ACHN (cell line): ENCODE measurements at regions not wholly inside any gene's neighbourhood (a gene's known extent, or its start where the extent isn't known, plus 50 kb on each side); places are given as distances from the start of the nearest gene placed in this dataset.

Source experiments
- DNase-seq: peaks from one replicate; pipeline ENCODE4 v3.0.0-alpha.2; 2015
- in situ Hi-C: cut with HindIII; loops from 2 replicates; pipeline ENCODE4 v1.10.0; 2017; ENCODE audit warnings: low sequenced_read_pairs, low pct_ligation_motif_present, low pct_unique_long_range_greater_than_20kb

- in situ Hi-C loops, result no loop called here
- DNase-seq, result no peak
These were observed 142.0 kb downstream of the RMI1 start for GRCh38 chr9:84122572-84122971.

GRCh38 chr9:84123648-84124406 is 143.2 kb downstream of the RMI1 start:
- no peak for DNase-seq
- in situ Hi-C loops, result no loop called here

DNA sequence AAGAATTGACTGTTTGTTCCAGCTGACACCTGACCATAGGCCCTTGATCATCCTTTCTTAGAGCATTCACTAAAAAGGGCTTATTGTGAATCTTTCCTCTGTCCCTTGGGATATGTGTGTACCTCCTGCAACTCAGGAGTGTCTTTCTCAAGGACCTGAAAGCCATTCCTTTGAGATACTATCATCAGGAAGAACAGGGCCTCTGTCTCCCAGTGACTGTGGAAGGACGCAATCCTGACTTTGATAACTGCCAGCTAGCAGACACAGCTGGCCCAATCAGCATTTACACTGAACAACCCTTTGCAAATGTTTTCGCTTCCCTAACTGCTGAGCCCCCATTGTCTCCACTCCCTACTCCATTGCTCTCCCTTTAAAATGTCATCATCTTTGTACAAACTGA is 144.4 kb downstream of the RMI1 start:
- in situ Hi-C loops, result no loop called here
- DNase-seq, result no peak

- DNase-seq, result no peak
- in situ Hi-C loops, result no loop called here
These were observed 148.9 kb downstream of the RMI1 start for GRCh38 chr9:84129529-84129928.

DNA sequence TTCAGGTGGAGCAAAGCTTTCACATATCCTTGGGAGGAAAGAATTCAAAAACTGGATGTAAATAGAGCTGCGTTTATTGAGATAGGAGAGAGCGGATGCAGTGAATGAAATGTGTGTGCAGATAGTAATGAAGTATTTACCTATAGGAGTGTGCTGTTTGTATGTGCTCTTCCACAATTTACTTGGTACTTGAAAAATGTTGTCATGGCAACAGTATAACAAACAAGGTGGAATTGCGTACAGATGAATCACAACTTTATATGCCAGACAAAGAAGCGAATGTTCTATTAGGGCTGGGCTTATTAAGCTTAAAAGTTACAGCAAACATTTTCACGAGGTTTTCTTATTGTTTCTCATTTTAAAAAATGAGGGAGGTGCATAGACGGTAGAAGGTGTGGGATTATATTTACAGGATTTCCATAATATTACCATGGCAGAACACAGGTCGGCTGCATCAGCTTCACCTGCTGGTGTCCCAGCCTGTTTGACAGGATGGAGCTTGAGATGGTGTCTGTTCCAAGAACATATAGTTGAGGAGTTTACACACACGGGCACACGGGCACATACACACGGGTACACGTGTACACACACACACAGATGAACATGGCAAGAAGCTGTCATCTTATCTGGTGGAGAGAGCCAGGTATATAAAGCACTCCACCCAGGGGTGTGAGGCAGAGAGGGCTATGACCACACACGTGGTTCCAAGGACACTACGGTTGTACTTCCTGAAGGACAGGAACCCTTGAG is 155.7 kb downstream of the RMI1 start:
- peak; percentile 8 for DNase-seq
- in situ Hi-C loops, result no loop called here

- in situ Hi-C loops, result no loop called here
These were observed 157.4 kb downstream of the RMI1 start for GRCh38 chr9:84137968-84138367.

DNA sequence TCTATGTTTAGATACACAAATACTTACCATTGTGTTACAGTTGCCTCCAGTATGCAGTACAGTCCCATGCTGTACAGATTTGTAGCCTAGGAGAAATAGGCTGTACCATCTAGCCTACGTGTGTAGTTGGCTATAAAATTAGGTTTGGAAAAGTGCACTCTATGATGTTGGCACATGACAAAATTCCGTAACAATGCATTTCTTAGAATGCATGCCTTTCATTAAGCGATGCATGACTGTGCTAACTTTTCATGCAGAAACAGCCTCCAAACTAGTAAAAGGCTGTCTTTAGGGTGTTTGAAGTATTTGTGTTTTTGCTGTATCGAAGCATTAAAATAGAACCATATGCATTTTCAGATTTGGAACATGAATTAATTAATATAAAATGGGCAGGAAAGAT is 157.9 kb downstream of the RMI1 start:
- in situ Hi-C loops, result no loop called here
- DNase-seq, result peak; percentile 13

More at GRCh38 chr9:84137968-84138367, 157.4 kb downstream of the RMI1 start:
- no peak for DNase-seq

DNA sequence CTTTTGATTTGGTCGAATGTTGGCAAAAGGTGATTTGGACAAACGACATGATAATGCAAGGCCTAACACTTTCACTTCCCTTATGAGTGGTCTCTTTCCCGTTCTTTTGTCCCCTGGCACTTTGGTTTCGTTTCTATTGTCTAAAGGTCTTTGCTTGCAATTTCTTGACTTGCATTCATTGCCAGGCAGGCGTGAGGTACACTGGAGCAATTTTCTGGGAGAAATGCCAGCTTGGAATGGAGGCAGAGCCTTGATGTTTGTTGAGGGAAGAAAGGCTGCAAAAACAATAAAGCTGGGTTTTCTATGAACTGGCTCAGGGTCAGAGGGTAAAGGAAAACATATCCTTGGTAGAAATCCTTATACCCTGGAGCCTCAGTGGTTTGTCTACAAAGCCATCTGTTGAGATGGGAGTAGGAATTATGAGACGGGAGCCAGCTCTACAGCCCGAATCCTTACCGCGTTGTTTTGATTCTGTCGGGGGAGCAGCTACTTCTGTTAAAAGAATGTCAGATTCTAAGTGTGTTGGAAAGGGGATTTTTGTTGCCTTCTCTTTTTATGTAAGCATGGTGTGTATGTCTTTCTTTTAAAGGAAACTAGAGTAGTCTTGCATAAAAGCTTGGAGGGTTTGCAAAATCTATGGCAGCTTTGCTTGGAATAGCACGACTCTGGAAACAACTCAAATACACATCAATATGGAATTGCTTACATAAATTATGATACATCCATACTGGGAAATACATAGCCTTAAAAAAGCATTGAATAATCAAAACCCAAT is 158.9 kb downstream of the RMI1 start:
- DNase-seq, result no peak
- in situ Hi-C loops, result no loop called here

- in situ Hi-C loops, result no loop called here
- DNase-seq, result no peak
These were observed 160.0 kb downstream of the RMI1 start for GRCh38 chr9:84140535-84141101.

GRCh38 chr9:84141741-84142370 is 161.3 kb downstream of the RMI1 start:
- DNase-seq, result no peak
- in situ Hi-C loops, result no loop called here

- no peak for DNase-seq
- in situ Hi-C loops, result no loop called here
These were observed 164.4 kb downstream of the RMI1 start for GRCh38 chr9:84145031-84145430.

GRCh38 chr9:84145780-84146179 is 165.2 kb downstream of the RMI1 start:
- in situ Hi-C loops, result no loop called here
- no peak for DNase-seq

DNA sequence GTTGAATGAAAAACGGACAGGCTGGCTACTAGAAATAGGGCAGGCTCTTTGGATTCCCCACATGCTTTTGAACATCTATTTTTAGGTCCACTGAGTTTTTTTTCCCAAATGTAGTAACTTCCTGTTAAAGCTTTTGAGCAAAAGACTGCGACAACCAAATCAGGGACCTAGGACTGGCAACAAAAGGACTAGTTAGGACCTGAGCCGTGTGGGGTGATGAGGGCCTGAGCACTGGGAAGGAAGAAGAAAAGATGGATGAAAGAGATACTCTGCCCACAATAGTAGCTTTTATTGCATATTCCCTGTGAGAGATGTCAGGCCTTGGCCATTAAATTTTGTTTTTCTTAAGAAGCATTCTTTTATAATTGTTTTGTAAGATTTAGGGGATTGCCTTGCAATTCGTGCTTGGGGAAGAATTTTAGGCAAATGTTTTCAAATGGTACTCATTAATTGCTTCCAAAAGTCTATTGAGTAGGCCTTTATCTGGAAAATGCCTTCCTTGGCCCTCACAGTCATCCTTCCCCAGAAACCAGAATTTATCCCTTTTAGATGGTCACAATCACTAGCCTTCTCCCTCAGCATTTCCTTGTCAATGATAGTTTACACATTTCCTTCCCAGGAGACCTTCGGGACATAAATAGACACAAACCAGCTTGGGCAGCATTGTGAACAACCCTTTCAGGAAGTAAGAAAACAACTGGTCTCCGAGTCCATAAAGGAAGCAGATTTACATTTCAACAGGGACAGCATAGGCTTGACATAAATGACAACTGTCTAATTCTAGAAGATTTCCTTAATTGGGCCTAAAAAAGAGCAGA is 166.5 kb downstream of the RMI1 start:
- in situ Hi-C loops, result no loop called here
- no peak for DNase-seq

- no peak for DNase-seq
- in situ Hi-C loops, result no loop called here
These were observed 170.6 kb downstream of the RMI1 start for GRCh38 chr9:84151236-84151635.

GRCh38 chr9:84151640-84152039 is 171.0 kb downstream of the RMI1 start:
- no peak for DNase-seq
- in situ Hi-C loops, result no loop called here

- in situ Hi-C loops, result no loop called here
- DNase-seq, result no peak
These were observed 171.6 kb downstream of the RMI1 start for GRCh38 chr9:84152204-84152603.

DNA sequence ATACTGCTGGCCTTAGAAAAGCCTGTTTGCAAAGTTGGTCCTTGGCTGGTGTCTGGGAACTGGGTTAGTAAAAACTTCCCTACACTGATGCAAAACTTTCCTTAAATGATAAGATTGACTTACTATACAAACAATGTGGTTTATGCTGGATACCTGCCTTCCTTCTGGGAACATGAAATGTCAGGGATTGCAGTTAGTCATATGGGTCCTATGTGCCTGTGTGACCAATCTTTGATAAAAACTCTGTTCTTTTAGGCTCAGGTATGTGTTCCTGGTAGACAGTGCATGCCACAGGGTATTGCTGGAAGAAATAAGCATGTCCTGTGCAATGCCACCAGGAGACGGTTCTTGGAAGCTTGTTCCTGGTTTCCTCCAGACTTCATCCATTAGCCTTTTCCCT is 173.3 kb downstream of the RMI1 start:
- in situ Hi-C loops, result no loop called here

DNA sequence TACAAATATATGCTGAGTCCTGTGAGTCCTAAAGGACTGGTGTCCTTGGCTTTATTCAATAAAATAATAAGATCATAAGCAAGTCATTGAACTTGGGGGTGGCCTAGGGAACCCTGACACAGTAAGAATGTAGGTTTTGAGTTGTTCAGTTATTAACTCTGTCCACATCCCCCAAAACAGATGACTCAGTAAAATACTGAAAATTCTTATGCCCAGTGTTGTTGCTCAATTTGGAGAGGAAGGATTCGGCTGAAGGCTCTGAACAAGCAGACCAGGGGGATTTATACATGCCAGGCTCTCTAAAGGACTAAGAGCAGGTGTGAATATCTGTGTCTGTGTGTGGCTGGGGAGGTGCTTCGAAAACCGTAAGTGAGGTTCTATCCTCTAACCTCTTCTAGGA is 173.7 kb downstream of the RMI1 start:
- in situ Hi-C loops, result no loop called here
- no peak for DNase-seq

More for the DNA sequence above, 173.3 kb downstream of the RMI1 start:
- no peak for DNase-seq
